ENCODE measurements at regions not wholly inside any gene's neighbourhood (a gene's known extent, or its start where the extent isn't known, plus 50 kb on each side); places are given as distances from the start of the nearest gene placed in this dataset.

- no peak for DNase-seq
Observed at GRCh38 chr1:147466543-147466942, 74.8 kb upstream of the BCL9 start.

DNA sequence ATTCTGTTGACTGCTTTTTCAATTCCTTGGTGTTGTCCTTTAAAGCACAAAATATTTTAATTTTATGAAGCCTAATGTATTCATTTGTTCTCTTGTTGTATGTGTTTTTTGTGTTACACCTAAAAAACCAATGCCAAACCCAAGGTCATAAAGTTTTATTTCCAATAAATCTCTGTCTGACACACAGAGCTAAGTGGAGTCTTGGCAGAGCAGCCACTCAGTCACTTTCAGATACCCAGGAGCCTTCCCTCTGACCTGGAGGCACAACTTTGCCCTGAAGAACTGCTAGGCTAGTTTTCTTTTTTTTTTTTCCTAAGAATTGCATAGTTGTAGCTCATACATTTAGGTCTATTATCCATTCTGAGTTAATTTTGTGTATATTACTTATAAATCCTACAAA is 71.2 kb upstream of the BCL9 start:
- DNase-seq: no peak

DNA sequence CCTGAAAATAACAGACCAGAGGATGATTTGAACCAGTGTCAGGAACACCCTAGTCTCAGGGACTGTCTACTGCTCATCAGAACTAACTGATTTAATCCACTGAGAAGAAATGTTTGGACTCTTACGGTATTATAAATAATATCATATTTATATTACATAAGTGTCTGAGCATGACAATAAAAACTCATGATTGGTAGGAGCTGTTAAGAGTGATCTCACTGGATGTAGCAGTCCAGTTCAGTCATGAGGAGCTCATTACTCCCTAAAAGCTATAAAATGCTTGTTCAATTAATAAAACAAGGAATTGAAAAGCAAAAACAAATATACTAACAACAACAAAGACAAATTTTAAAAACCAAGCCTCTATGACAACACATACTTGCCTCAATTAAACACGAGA is 68.8 kb upstream of the BCL9 start:
- DNase-seq: no peak

DNA sequence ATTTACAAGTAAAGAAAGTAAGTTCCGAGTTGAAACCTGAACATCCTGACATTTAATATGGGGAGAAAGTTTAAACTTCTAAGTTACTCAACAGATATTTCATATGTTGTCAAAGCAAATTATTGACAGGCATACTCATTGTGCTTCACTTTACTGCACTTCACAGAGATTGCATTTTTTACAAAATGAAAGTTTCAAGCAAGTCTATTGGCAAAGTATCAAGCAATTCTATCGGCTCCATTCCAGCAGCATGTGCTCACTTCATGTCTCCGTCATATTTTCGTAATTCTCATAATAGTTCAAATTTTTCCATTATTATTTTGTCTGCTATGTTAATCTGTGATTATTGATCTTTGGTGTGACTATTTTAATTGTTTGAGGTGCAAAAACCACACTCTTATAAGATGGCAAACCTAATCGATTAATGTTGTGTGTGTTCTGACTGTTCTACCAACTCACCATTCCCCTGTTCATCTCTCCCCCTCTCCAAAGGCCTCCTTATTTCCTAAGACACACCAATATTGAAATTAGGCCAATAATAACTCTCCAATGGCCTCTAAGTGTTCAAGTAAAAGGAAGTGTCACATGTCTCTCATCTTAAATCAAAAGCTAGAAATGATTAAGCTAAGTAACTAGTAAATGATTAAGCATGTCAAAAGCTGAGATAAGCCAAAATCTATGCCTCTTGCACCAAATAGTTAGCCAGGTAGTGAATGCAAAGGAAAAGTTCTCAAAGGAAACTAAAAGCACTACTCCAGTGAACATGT is 68.2 kb upstream of the BCL9 start:
- no peak for DNase-seq

DNA sequence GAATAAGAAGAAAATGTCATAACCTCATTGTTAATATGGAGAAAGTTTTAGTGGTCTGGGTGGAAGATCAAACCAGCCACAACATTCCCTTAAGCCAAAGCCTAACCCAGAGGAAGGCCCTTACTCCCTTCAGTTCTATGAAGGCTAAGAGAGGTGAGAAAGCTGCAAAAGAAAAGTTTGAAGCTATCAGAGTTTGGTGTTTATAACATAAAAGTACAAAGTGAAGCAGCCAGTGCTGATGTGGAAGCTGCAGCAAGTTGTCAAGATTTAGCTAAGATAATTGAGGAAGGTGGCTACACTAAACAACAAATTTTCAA is 67.6 kb upstream of the BCL9 start:
- no peak for DNase-seq

GRCh38 chr1:147475488-147475887 is 65.8 kb upstream of the BCL9 start:
- DNase-seq: no peak

GRCh38 chr1:147478521-147478920 is 62.8 kb upstream of the BCL9 start:
- no peak for DNase-seq

DNA sequence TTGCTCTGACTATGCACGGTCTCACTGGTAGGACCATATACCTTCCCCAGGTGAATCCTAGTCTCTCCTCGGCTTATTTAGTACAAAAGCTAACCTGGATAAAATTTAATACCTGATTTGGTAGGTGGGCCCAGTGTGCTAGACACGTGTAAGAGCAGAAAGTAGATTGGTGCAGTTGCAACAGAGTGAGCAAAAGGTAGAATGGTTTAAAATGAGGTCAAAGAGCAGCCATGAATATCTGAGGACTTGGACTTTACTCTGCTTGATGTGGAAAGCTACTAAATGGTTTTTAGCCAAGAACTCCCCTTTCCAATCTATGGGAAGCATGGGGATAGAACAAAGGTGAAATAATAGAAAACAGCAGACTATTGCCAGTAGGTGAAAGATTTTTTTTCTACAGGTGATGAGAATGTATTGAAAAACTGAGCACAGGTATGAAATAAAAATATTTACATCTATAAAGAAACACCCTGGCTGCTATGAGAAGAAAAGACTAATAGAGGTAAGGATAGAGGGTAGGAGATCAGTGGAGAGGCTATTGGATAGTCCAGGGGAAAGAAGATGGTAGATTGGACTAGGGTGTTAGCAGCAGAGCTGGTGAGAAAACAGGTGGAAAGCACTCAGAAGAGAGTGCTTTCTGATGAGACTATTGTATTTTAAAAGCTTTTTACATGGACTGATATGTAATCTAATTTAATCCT is 61.3 kb upstream of the BCL9 start:
- no peak for DNase-seq

DNA sequence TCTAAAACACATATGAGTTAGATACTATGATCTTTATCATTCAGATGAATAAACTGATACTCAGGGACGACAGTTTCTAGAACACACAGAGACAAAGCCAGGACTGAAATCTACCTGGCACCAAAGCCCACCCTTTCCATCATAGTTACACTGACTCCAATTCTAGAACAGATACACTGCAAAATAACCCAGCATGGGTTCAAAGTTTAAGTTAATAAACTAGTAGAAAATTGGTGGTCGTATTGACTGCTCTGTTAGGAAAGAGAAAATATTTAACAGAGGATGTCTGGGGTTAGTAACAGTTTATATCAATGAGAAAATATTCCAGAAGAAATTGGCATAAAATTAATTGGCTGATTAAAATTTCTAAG is 60.8 kb upstream of the BCL9 start:
- no peak for DNase-seq

DNA sequence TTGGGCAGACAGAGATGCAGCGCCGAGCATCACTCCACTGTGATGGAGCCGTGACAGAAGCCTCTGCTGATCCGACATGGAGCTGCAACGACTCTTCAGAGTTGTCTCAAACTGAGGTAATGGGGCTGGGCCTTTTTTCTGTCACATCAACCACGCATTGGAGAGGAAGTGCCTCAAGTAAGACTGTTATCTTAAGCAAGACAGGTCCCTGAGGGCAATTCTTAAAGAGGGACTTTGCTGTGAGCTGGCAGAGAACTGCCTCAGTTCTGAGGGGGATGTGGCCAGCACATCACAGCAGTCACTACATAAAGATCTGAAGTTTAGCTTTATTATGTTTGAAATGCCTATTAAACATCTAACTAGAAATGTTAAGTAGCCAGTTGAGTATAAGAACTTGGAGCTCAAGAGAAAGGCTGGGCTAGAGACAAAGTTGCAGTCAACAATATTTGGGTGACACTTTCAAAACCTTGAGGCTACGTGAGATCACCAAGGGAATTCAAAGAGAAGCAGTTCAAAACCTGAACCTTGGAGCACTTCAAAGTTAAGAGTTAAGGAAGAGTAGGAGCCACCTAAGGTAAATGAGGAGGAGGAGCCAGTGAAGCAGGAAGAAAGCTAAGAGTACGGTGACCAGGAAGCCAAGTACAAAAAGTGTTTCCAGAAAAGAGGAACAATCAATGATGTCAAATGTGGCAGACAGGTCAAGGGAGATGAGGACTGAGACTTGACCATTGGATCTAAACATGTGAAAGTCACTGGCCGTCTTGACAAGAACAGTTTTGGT is 54.2 kb upstream of the BCL9 start:
- no peak for DNase-seq

DNA sequence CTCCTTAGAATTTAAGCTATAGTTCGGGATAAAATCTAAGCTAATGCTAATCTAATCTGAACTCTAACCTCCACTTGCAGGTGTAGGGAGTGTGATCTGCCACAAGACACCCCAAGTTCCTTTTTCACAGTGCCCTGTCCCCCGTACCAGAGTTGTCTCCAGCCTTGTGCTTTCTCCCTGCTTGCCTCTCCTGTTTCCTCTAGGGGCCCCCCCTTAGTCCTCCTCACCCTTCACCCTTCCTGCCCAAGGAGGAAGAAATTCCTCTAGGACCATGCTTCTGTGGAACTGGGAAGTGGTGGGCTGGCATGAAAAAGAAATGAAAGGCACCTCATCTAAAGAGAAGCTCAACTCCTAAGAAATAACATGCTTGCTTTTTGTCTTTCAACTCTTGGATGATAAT is 50.2 kb upstream of the BCL9 start:
- DNase-seq: no peak

Data from amniotic stem cell (primary cell).